Panc1 (cell line): ENCODE measurements at regions not wholly inside any gene's neighbourhood (a gene's known extent, or its start where the extent isn't known, plus 50 kb on each side); places are given as distances from the start of the nearest gene placed in this dataset.
"Not testable (repeated sequence)": the region's sequence is repeated elsewhere in the genome, so short reads cannot be mapped to it uniquely, and the experiment has no call there.

Experiments
- CTCF ChIP-seq: fragments of 450-650 bp; IDR thresholded peaks from 2 replicates; pipeline ENCODE4 v1.5.1; 2017; ENCODE audit warnings: mild to moderate bottlenecking
- POLR2AphosphoS5 ChIP-seq: IDR thresholded peaks from 2 replicates; pipeline ENCODE4 v1.6.1; 2012; ENCODE audit warnings: mild to moderate bottlenecking, low read depth, low read length, moderate library complexity
- REST ChIP-seq, 2 experiments: IDR thresholded peaks; 2 replicates each; pipeline ENCODE4 v1.6.1; 2011 to 2012; ENCODE audit warnings: low read depth in 2 of 2, control low read depth in 1 of 2, low read length in 1 of 2, mild to moderate bottlenecking in 1 of 2, moderate library complexity in 1 of 2; ENCODE audit not compliant: insufficient read depth in 1 of 2
- SIN3A ChIP-seq: IDR thresholded peaks from 2 replicates; pipeline ENCODE4 v1.6.1; 2012; ENCODE audit warnings: low read depth, mild to moderate bottlenecking, low read length, moderate library complexity, borderline replicate concordance; ENCODE audit not compliant: insufficient read depth

GRCh38 chr3:66937041-66937440 lies 61.1 kb upstream of the KBTBD8 start:
- TF ChIP-seq CTCF; POLR2AphosphoS5; REST (IDR thresholded peaks at IDR 0.05; ENCODE audit: insufficient read depth in 1 of 2, low read depth in 2 of 2, low read length in 1 of 2); SIN3A: not testable (repeated sequence)
